ENCODE measurements at regions not wholly inside any gene's neighbourhood (a gene's known extent, or its start where the extent isn't known, plus 50 kb on each side); places are given as distances from the start of the nearest gene placed in this dataset.

GRCh38 chr11:127993281-127993680 is 594.1 kb downstream of the ETS1 start:
- TF ChIP-seq SNAI2 (CRISPR knock-in tag; IDR thresholded peaks at IDR 0.05) (no peak), TOX (CRISPR knock-in tag; IDR thresholded peaks at IDR 0.05; ENCODE audit: borderline replicate concordance) (no peak), PPARA (CRISPR knock-in tag; IDR thresholded peaks at IDR 0.05; ENCODE audit: borderline replicate concordance) (no peak), OSR1 (CRISPR knock-in tag; IDR thresholded peaks at IDR 0.05) (no peak), ZFP30 (CRISPR knock-in tag; IDR thresholded peaks at IDR 0.05) (no peak), RARB (CRISPR knock-in tag; IDR thresholded peaks at IDR 0.05) (no peak), POU6F1 (CRISPR knock-in tag; IDR thresholded peaks at IDR 0.05; ENCODE audit: borderline replicate concordance, low read depth) (no peak), ZNF70 (CRISPR knock-in tag; IDR thresholded peaks at IDR 0.05) (no peak), ZC3H10 (CRISPR knock-in tag; IDR thresholded peaks at IDR 0.05) (no peak), GLIS3 (CRISPR knock-in tag; IDR thresholded peaks at IDR 0.05) (no peak), ARNTL (CRISPR knock-in tag; IDR thresholded peaks at IDR 0.05; ENCODE audit: borderline replicate concordance, low read depth) (no peak), CSDC2 (CRISPR knock-in tag; IDR thresholded peaks at IDR 0.05) (no peak), ISL1 (CRISPR knock-in tag; IDR thresholded peaks at IDR 0.05) (no peak), BACH2 (CRISPR knock-in tag; IDR thresholded peaks at IDR 0.05; ENCODE audit: borderline replicate concordance) (no peak)
